ENCODE measurements at regions not wholly inside any gene's neighbourhood (a gene's known extent, or its start where the extent isn't known, plus 50 kb on each side); places are given as distances from the start of the nearest gene placed in this dataset.
A peak's percentile ranks its signal among the peaks of the same experiment; 100 is the strongest.

DNA sequence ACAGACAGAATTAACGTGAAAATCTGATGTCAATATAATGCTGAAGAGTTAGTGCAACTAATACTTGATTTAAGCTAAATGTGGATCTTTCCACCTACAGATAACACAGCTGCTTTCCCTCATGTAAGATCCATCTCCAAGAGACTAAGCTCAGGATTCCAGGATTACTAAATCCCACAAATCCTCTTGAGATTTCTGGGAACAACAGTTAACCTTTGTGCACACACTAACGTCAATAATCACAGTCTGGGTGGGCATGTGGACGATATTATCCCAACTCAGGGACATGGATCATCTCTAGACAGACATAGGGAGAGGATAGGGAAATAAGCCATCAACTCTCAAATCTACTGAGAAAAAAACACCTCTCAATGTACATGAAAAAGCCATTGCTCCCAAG, 432.6 kb downstream of the SATB2 start:
- no peak for TF ChIP-seq POLR2A (IDR thresholded peaks at IDR 0.05; ENCODE audit: low read depth, low read length)
- FAIRE-seq = no peak
- no peak for DNase-seq (ENCODE audit: insufficient read length, low spot score)

DNA sequence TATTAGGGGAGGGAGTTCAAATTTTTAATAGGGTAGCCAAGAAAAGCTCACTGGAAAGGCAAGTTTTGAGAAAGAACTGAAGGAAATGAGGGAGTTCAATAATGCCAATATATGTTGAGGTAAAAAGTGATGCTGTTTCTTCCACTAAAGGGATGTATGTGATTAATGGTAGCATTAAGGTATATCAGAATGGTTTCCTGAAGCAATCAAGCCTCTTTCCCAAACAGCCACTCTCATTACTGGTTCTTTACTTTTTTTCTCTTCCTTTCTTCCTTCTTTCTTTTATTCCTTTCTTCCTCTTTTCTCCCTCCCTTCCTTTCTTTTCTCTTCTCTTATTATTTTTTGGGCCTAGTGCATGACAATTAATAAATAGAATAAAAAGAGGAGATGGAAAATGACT, 433.5 kb downstream of the SATB2 start:
- FAIRE-seq = no peak
- DNase-seq (ENCODE audit: insufficient read length, low spot score) = no peak
- no peak for TF ChIP-seq POLR2A (IDR thresholded peaks at IDR 0.05; ENCODE audit: low read depth, low read length)

DNA sequence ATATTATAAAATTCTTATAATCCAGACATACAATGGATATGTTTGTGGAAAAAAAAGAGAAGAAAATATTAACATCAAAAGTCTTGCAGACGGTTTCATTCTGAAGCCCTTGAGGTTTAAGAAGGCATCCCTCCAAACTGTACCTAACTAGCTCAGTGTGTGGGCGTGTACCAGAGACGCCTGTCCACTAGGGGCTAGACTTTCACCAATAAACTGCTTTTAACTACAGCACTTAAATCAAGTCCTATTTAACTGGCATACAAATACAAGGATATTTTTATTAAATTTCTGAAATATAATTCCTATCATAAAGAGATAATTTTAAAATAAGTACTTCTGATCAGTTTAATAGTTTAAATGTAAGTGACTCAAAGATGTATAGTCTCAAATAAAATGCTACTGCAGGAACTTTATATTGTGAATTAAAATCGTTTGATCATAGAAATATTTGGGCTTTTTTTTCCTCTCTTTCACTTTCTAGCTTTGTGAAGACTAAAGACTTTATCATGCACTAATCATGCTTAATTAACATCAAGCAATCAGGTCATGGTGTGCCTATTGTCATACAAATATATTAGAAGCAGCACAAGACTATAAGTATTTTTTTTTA, 437.7 kb downstream of the SATB2 start:
- peak; percentile 4 for DNase-seq (ENCODE audit: insufficient read length, low spot score)
- TF ChIP-seq POLR2A (IDR thresholded peaks at IDR 0.05; ENCODE audit: low read depth, low read length) = no peak
- peak; percentile 74 for FAIRE-seq

DNA sequence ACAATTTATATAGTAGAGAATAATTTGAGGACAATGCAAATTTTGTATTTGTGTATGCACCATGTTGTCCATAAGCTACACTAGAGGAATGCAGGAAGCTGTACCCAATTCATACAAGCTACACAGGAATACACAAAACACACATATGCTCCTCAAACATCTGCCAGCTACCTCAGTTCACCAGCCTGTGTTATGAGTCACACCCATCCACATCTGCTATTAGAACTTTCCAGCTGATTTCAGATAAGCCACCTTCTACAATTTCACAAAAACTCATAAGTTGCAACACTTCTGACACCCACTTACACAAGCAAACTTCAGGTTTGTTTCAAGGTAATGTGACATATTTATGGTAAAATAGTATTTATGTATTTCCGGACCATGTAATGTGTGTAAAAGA, 438.9 kb downstream of the SATB2 start:
- no peak for FAIRE-seq
- DNase-seq (ENCODE audit: insufficient read length, low spot score) = no peak
- TF ChIP-seq POLR2A (IDR thresholded peaks at IDR 0.05; ENCODE audit: low read depth, low read length) = no peak

DNA sequence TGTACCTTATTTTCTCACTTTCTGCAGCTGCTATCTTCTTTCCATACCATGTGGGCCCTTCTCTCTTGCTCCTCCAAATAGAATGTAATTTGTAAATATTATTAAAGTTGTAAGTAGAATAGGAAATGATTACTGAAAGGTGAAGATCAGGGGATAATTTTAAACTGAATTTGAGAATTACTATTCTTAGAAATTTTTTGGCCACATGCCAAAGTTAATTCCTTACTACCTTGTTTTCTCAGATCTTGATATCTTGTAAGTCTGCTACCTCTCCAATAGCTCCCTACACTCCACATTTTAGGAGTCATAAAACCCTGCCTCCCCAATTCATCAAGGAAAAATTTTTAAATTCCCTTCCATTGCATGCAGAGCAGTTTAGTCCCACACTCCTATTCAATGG, 442.7 kb downstream of the SATB2 start:
- FAIRE-seq (no peak), DNase-seq (ENCODE audit: insufficient read length, low spot score) (no peak)
- TF ChIP-seq POLR2A (IDR thresholded peaks at IDR 0.05; ENCODE audit: low read depth, low read length) = no peak

DNA sequence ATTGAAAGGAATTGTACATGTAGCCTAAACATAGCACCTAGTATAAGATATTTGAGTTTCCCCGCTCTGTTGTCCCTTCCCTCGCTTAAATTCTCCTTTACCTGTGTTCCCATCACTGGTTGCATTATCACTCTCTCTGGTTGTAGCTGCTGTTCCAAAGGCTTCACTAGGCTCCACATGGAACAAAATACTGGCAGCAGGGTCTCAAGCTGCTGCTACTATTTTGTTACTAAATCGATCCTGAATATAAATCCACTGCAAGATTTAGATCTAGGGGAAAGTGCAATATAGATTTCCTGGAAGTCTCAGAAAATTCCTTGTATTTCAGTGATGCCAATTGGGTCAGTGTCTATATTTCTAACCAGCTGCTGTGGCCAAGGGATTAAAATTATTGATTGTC, 443.5 kb downstream of the SATB2 start:
- TF ChIP-seq POLR2A (IDR thresholded peaks at IDR 0.05; ENCODE audit: low read depth, low read length) = no peak
- DNase-seq (ENCODE audit: insufficient read length, low spot score) (no peak), FAIRE-seq (no peak)

DNA sequence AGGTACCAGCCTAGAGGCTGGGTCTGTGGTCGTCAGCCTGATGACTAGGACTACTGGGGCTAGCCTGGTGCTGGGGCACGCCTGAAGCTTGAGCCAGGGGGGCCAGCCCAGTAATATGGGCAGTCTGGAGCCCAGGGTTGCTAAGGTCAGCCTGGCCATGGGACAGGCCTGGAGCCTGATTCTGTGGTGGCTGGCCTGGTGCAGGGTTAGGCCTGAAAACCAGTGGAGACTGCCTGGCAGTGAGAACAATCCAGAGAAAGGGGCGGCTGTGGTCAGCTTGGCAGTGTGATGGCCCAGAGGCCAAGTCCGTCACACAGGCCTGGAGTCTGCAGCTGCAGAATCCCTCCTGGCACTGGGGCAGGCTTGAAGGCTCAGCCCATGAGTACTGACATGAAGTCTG, 445.8 kb downstream of the SATB2 start:
- no peak for FAIRE-seq
- no peak for TF ChIP-seq POLR2A (IDR thresholded peaks at IDR 0.05; ENCODE audit: low read depth, low read length)
- no peak for DNase-seq (ENCODE audit: insufficient read length, low spot score)

DNA sequence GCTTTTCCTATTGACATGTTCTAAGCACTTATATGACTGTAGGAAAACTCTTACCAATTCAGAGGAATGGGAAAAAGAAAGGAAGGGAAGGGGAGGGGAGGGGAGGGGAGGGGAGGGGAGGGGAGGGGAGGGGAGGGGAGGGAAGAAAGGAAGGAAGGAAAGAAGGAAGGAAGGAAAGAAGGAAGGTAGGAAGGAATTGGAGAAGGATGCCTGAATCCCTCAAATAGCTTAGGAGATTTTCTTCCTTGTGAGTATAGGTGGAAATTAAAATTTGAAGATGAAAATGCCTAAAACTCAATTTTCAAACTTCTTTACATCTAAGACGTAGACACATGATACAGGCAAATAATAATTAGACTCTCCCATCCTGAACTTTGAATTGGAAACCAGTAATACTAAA, 463.1 kb downstream of the SATB2 start:
- DNase-seq (ENCODE audit: insufficient read length, low spot score) = no peak
- no peak for FAIRE-seq
- no peak for TF ChIP-seq POLR2A (IDR thresholded peaks at IDR 0.05; ENCODE audit: low read depth, low read length)

DNA sequence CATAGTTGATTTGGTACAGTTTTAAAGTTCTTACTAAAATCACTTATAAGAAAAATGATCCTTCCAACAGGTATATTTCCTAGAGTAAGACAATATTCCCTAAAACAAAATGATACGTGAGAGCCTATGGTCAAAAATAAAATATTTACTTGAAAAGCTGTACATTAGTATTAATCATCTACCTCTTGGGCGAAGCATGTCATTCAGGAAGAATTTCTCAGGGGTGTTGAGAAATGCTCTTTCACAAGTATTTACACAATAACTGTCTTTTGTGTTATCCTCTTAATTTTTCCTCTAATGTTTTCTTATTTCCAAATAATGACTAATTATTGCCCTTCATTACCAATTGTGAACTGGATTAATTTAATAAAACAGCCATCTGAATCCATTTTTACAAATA, 466.3 kb downstream of the SATB2 start:
- no peak for FAIRE-seq
- no peak for DNase-seq (ENCODE audit: insufficient read length, low spot score)
- no peak for TF ChIP-seq POLR2A (IDR thresholded peaks at IDR 0.05; ENCODE audit: low read depth, low read length)

DNA sequence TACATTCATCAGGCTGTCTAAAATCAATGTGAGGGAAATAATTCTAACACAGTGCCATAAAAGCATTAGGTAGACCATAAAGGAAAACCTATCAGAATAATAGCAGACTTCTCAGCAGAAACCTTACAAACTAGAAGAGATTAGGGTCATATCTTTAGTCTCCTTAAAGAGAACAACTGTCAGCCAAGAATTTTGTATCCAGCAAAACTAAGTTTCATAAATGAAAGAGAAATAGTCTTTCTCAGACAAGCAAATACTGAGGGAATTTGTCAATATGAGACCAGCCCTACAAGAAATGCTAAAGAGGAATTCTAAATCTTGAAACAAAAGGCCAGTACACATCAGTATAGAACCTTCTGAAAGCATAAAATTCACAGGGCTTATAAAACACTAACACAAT, 482.0 kb downstream of the SATB2 start:
- no peak for TF ChIP-seq POLR2A (IDR thresholded peaks at IDR 0.05; ENCODE audit: low read depth, low read length)
- FAIRE-seq (no peak), DNase-seq (ENCODE audit: insufficient read length, low spot score) (no peak)

DNA sequence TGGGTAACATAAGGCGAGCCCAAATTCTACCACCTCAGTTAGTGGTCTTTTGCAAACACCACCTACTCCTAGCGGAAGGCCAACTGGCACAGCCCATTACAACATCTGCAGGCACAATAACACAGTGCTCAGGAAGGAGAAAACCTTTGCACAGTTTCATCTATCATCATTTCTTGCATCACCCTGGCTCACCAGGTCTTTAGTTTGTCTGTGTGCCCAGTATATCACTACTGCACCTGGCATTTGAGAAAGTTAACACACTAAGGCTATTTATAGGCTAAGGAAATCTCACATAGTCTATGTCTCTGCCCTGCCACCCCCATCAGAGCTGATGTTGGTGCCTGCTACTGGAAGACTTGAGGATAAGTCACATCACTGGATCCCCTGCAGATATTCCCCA, 484.0 kb downstream of the SATB2 start:
- DNase-seq (ENCODE audit: insufficient read length, low spot score) (no peak), FAIRE-seq (no peak)
- no peak for TF ChIP-seq POLR2A (IDR thresholded peaks at IDR 0.05; ENCODE audit: low read depth, low read length)

DNA sequence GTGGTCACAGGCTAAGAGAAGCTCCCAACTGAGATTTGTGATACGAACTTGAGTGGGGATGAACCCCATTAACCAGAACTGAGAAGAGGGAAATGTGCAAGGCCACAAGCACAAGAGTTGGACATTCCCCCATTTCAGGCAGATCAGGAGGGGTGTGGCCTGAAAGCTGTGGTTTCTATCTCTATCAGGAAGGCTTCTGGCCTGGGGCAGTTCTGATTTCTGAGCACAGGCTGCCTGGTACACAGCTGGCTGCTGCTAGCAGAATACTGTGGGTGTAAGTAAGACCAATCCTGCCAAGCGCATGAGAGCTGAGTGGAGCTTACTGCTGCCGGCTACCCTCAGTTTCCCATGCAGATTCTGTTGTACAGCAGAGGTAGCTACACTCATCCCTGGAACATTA, 484.6 kb downstream of the SATB2 start:
- DNase-seq (ENCODE audit: insufficient read length, low spot score) = no peak
- no peak for TF ChIP-seq POLR2A (IDR thresholded peaks at IDR 0.05; ENCODE audit: low read depth, low read length)
- no peak for FAIRE-seq

DNA sequence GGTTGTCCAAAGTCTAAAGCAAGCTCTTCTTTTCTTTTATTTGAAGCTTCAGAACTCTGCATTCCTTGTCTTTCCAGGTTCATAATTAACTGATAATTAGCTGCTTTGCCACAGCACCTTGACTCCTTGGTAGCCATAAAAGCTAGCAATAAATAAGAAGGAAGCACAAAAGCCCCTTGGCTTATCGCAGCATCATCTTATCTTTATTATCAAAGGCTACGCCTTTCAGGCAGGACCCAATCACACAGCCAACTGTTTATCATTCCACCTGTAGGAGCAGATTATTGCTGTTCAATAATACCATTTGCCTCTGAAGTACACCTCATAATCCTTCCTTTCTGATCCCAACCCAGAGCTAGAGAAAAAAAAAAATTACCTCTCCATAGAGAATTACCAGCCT, 489.2 kb downstream of the SATB2 start:
- DNase-seq (ENCODE audit: insufficient read length, low spot score) (no peak), FAIRE-seq (no peak)
- TF ChIP-seq POLR2A (IDR thresholded peaks at IDR 0.05; ENCODE audit: low read depth, low read length) = no peak

DNA sequence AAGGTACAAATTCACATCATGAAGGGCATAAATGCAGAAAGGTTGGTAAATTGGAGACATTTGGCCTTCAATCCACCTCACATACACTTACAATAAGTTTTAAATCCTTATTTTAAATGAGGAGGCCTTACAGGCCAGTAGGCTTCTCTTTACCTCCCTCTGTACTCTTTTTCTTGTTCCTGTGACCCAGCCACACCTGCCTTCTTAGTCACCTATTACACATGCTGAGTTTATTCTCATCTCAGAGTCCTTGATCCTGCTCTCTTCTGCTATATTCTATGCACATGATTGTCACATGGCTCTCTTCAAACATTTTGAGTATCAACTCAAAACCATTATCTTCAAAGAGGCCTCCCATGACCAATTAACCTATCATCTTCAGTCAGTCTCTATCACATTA, 491.5 kb downstream of the SATB2 start:
- TF ChIP-seq POLR2A (IDR thresholded peaks at IDR 0.05; ENCODE audit: low read depth, low read length) = no peak
- FAIRE-seq (no peak), DNase-seq (ENCODE audit: insufficient read length, low spot score) (no peak)

DNA sequence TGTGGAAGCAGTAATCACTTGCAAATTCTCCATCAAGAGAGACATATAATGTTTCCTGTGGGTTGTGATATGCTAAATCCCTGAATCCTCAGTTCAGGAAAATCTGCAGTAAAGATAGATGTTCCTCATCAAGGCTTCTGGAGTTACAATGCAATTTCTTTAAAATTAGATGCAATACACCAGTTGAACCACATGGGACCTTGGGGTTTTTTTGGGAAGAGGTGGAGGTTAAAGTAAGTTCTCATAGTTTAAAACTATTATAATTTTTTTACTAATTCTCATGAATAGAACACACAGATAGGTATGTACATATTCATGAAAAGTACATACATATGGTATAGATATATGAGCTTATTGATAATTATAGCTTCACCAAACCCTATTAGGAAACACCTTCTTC, 496.2 kb downstream of the SATB2 start:
- FAIRE-seq = no peak
- no peak for TF ChIP-seq POLR2A (IDR thresholded peaks at IDR 0.05; ENCODE audit: low read depth, low read length)
- no peak for DNase-seq (ENCODE audit: insufficient read length, low spot score)

DNA sequence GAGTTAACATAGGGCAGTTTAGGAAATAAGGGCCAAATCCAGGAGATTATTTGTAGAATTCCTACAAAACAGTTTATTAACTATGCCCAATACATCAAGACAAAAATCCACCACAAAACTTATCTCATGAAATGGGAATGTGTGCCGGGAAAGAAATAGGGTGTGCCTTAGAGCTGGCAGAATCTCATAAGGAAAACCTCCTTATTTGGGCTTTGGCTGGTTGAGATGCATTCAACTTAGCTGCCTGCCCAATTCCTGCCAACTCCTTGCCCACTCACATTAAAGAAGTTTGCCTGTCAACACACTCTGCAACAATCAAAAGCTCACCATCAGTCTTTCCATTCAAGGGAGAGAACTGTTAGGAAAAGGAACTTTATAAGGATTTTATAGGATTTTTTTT, 500.6 kb downstream of the SATB2 start:
- FAIRE-seq (no peak), DNase-seq (ENCODE audit: insufficient read length, low spot score) (no peak)
- no peak for TF ChIP-seq POLR2A (IDR thresholded peaks at IDR 0.05; ENCODE audit: low read depth, low read length)
